ENCODE measurements at regions not wholly inside any gene's neighbourhood (a gene's known extent, or its start where the extent isn't known, plus 50 kb on each side); places are given as distances from the start of the nearest gene placed in this dataset.

DNA sequence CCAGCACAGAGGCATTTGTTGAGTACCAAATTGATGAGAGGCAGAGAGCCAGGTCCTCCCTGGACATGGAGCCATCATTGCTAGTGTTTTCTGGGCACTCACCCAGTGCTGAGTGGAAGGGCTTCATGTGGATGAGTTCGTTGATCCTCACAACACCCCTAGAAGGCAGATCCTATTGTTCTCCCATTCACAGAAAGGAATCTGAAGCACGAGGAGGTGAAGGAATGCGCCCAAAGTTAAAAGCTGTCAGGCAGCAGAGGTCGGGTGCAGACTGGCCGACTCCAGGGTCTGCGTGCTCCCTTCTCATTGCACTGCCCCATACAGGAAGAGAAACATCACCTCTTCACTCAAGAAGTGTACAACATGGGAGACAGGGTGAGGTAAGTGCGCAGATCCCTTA is 153.5 kb upstream of the TNPO1 start:
- H4K91ac ChIP-seq (replicated peaks; ENCODE audit: insufficient read length, low read length): no peak overlapping the region
- ChIA-PET CTCF (ENCODE audit: partially characterized antibody) (interaction anchor here (0.6 to 2.1 kb wide), 2 partner anchors 156 to 1478 kb away, joined by 3 to 6 read pairs; no protein-coding TSS in a partner anchor), POLR2A (ENCODE audit: partially characterized antibody) (no interaction called here)
- no peaks in the 10 kb centered on the region for H3K9me3 ChIP-seq (ENCODE audit: insufficient read depth in 2 of 2, low read depth in 1 of 2, low read length in 1 of 2)
- H2AK5ac ChIP-seq (ENCODE audit: low read depth, low read length): no peak overlapping the region
- DNase-seq (ENCODE audit: low read depth in 1 of 2, low spot score in 2 of 2) (no peak), FAIRE-seq (no peak)
- H2AFZ ChIP-seq (ENCODE audit: low read length): no peak overlapping the region; the same call in 1 of the 2 replicates
- peak overlapping the region; percentile 14 to 20; a peak in 2 of 4 replicates for H3K4me2 ChIP-seq (ENCODE audit: insufficient read depth in 1 of 2, low read depth in 2 of 2, low read length in 2 of 2)
- H3K23me2 ChIP-seq (ENCODE audit: low read depth, low read length): no peaks in the 10 kb centered on the region
- no peak overlapping the region for H3K4ac ChIP-seq (replicated peaks; ENCODE audit: insufficient read length, low read depth, low read length)
- no peaks in the 10 kb centered on the region for H3K36me3 ChIP-seq (ENCODE audit: control insufficient read depth in 2 of 4, insufficient read depth in 4 of 4, low read length in 3 of 4)
- TF ChIP-seq JUN (IDR thresholded peaks at IDR 0.05; ENCODE audit: low read depth, low read length) (no peak), CHD1 (IDR thresholded peaks at IDR 0.05; ENCODE audit: low read depth, low read length) (no peak), SP1 (IDR thresholded peaks at IDR 0.05; ENCODE audit: low read depth, low read length) (no peak), SAP30 (IDR thresholded peaks at IDR 0.05; ENCODE audit: insufficient read depth, insufficient replicate concordance, low read length) (no peak), PHF8 (conservative IDR thresholded peaks at IDR 0.05; ENCODE audit: low read depth, low read length) (no peak), CREB1 (IDR thresholded peaks at IDR 0.05) (no peak)
- TF ChIP-seq, protein P1, sequence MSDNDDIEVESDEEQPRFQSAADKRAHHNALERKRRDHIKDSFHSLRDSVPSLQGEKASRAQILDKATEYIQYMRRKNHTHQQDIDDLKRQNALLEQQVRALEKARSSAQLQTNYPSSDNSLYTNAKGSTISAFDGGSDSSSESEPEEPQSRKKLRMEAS (IDR thresholded peaks at IDR 0.05): peak; percentile 64
- H2BK12ac ChIP-seq (ENCODE audit: low read depth, low read length): peak overlapping the region; percentile 1; the same call in 1 of the 2 replicates
- H2BK15ac ChIP-seq (ENCODE audit: low read length): no peak overlapping the region
- H4K5ac ChIP-seq (ENCODE audit: insufficient read length, low read depth, low read length): no peak overlapping the region
- peaks cover 3 to 16% (median 9%) of the 10 kb centered on the region in 4 experiments; a peak in 6 of 7 replicates for H3K4me1 ChIP-seq (replicated peaks in 1 of 4; ENCODE audit: control insufficient read depth in 3 of 4, insufficient read depth in 4 of 4, low read length in 3 of 4)
- no peak overlapping the region for H4K8ac ChIP-seq (ENCODE audit: extremely low read depth, insufficient read depth, low read length)
- H3K4me3 ChIP-seq (ENCODE audit: extremely low read depth in 1 of 4, insufficient read depth in 2 of 4, low read depth in 3 of 4, low read length in 4 of 4): no peak overlapping the region
- H3K27ac ChIP-seq (ENCODE audit: low read depth, low read length): no peak overlapping the region
- no peak overlapping the region for H3K14ac ChIP-seq (ENCODE audit: insufficient read length)
- H3K9ac ChIP-seq (replicated peaks in 1 of 4; ENCODE audit: extremely low read depth in 1 of 4, low read depth in 3 of 4, low read length in 3 of 4): no peak overlapping the region; a peak in 1 of 7 replicates
- WGBS, 2 experiments (ENCODE audit: extremely low coverage in 1 of 2, insufficient coverage in 1 of 2, insufficient read length in 1 of 2, insufficient replicate concordance in 2 of 2, low coverage in 1 of 2, low lambda C conversion rate in 2 of 2, missing lambda C conversion rate in 1 of 2): 82% methylated on average over 7 of the region's 7 CpGs; no CpG with 5 or more reads in 1 of the 2 experiments
- peak overlapping the region; percentile 11; the same call in 1 of the 2 replicates for H3K18ac ChIP-seq (ENCODE audit: extremely low read depth, low read length)
- H4K20me1 ChIP-seq (replicated peaks in 1 of 2; ENCODE audit: control insufficient read depth in 1 of 2, insufficient read depth in 2 of 2, low read length in 2 of 2): no peaks in the 10 kb centered on the region
- no peak overlapping the region for H3K56ac ChIP-seq (replicated peaks; ENCODE audit: insufficient read length, low read depth, low read length)
- H3K79me1 ChIP-seq (ENCODE audit: low read depth, low read length): no peaks in the 10 kb centered on the region
- no peaks in the 10 kb centered on the region for H3K79me2 ChIP-seq (ENCODE audit: control insufficient read depth in 1 of 2, insufficient read depth in 2 of 2, low read length in 2 of 2)
- H2BK20ac ChIP-seq (ENCODE audit: low read length): no peak overlapping the region
- H3K23ac ChIP-seq (ENCODE audit: insufficient read length): no peak overlapping the region
- no peaks in the 10 kb centered on the region; a peak in 2 of 7 replicates for H3K27me3 ChIP-seq (replicated peaks in 1 of 4; ENCODE audit: control insufficient read depth in 3 of 4, extremely low read depth in 1 of 4, insufficient read depth in 3 of 4, low read length in 3 of 4)
- H2BK5ac ChIP-seq (ENCODE audit: low read depth, low read length): no peak overlapping the region
- no peak overlapping the region for H2BK120ac ChIP-seq (replicated peaks; ENCODE audit: low read depth, low read length)

All from H1 (cell line).